Gastroesophageal sphincter (tissue), 3 donors: ENCODE measurements at regions not wholly inside any gene's neighbourhood (a gene's known extent, or its start where the extent isn't known, plus 50 kb on each side); places are given as distances from the start of the nearest gene placed in this dataset.

Experiments
- CTCF ChIP-seq, 4 experiments: fragments of 200-600 bp in 2 of 4; fragments of 450-650 bp in 2 of 4; sonication (generic) in 1 of 4; IDR thresholded peaks; one replicate each; pipeline ENCODE4 v1.5.1; 2017 to 2019; ENCODE audit warnings: antibody characterized with exemption in 4 of 4, mild to moderate bottlenecking in 2 of 4, moderate library complexity in 2 of 4
- POLR2A ChIP-seq, 2 donors: fragments of 450-650 bp; IDR thresholded peaks; one replicate each; pipeline ENCODE4 v1.6.1; 2017; ENCODE audit warnings: antibody characterized with exemption in 2 of 2, mild to moderate bottlenecking in 2 of 2, moderate library complexity in 1 of 2

GRCh38 chr1:25166847-25167246 lies 65.5 kb downstream of the SYF2 start:
- TF ChIP-seq CTCF (IDR thresholded peaks at IDR 0.05) (no peak), POLR2A (IDR thresholded peaks at IDR 0.05) (no peak)
